GM12878 (cell line): ENCODE measurements at regions not wholly inside any gene's neighbourhood (a gene's known extent, or its start where the extent isn't known, plus 50 kb on each side); places are given as distances from the start of the nearest gene placed in this dataset.
A peak's percentile ranks its signal among the peaks of the same experiment; 100 is the strongest.

Experiments
- ATAC-seq: fragments of 200-7000 bp; cut with Tn5 transposase; 3 replicates; pipeline ENCODE4 v1.9.1; 2020; ENCODE audit warnings: mild to moderate bottlenecking, moderate library complexity
- BruUV-seq: library from RNA; stranded (reverse); fragments of 400-500 nt; replicated peaks from 2 replicates; lab custom pipeline; 2021; lab: Mats Ljungman, UMichigan
- CTCF ChIA-PET: fragments of 300-600 bp; sonication (Branson Sonifier 250); formaldehyde crosslinking; extraction: SDS; loops from one replicate; lab custom pipeline; 2021; ENCODE audit warnings: inconsistent platforms; lab: Yijun Ruan, JAX
- POLR2A ChIA-PET: fragments of 350-600 bp; formaldehyde crosslinking; extraction: SDS; loops from one replicate; lab custom pipeline; 2021; ENCODE audit warnings: inconsistent platforms; lab: Charles Lee
- RAD21 ChIA-PET: fragments of 300-600 bp; sonication (Branson Sonifier 250); formaldehyde crosslinking; loops from one replicate; lab custom pipeline; 2023; ENCODE audit warnings: antibody characterized with exemption; ENCODE audit not compliant: unreplicated experiment; lab: Charles Lee
- SMC1A ChIA-PET: fragments of 300-600 bp; sonication (Branson Sonifier 250); formaldehyde crosslinking; loops from one replicate; lab custom pipeline; 2023; ENCODE audit not compliant: unreplicated experiment, uncharacterized antibody; lab: Charles Lee
- DNase-seq: peaks from one replicate; pipeline ENCODE4 v3.0.0-alpha.2; 2011; ENCODE audit warnings: low read depth, low spot score
- FAIRE-seq: peaks from 3 replicates; lab custom pipeline; 2011; peaks lifted over from hg19 to GRCh38; lab: Jason Lieb, UNC
- H2AFZ ChIP-seq: 2 replicates; pipeline ENCODE4 v1.6.0; 2011; ENCODE audit warnings: low read depth, low read length, control low read depth; ENCODE audit not compliant: control insufficient read depth
- H3K27ac ChIP-seq: 2 replicates; pipeline ENCODE4 v1.5.1; 2011; ENCODE audit warnings: control low read depth; ENCODE audit not compliant: control insufficient read depth, insufficient read depth
- H3K27me3 ChIP-seq, 2 experiments: replicated peaks in 1 of 2; 2 replicates each; pipeline versions ENCODE4 v1.6.0 to v1.6.1; 2011; ENCODE audit warnings: low read length in 1 of 2; ENCODE audit not compliant: control insufficient read depth in 2 of 2, insufficient read depth in 2 of 2
- H3K36me3 ChIP-seq, 2 experiments: 2 replicates each; pipeline ENCODE4 v1.5.1; 2011; ENCODE audit warnings: low read length in 1 of 2; ENCODE audit not compliant: control insufficient read depth in 2 of 2, insufficient read depth in 2 of 2
- H3K4me1 ChIP-seq: 2 replicates; pipeline ENCODE4 v1.6.1; 2011; ENCODE audit warnings: mild to moderate bottlenecking, low read length, moderate library complexity, mixed read lengths; ENCODE audit not compliant: control insufficient read depth, insufficient read depth
- H3K4me2 ChIP-seq: 2 replicates; pipeline ENCODE4 v1.6.0; 2011; ENCODE audit warnings: control low read depth; ENCODE audit not compliant: control insufficient read depth, insufficient read depth
- H3K4me3 ChIP-seq: fragments of 200-600 bp; sonication (generic); 2 replicates; pipeline ENCODE4 v1.5.1; 2016
- H3K79me2 ChIP-seq: 2 replicates; pipeline ENCODE4 v1.6.0; 2011; ENCODE audit warnings: low read length; ENCODE audit not compliant: control insufficient read depth, insufficient read depth
- H3K9ac ChIP-seq: 2 replicates; pipeline ENCODE4 v1.8.0; 2011; ENCODE audit warnings: low read length, control low read depth, mixed read lengths; ENCODE audit not compliant: control insufficient read depth, insufficient read depth
- H3K9me3 ChIP-seq: replicated peaks from 3 replicates; pipeline ENCODE4 v1.5.1; 2011; ENCODE audit warnings: mild to moderate bottlenecking, low read length; ENCODE audit not compliant: control insufficient read depth, insufficient read depth
- H4K20me1 ChIP-seq: 2 replicates; pipeline ENCODE4 v1.6.0; 2011; ENCODE audit not compliant: control insufficient read depth, insufficient read depth
- ATF7 ChIP-seq: fragments of 450-650 bp; IDR thresholded peaks from 2 replicates; pipeline ENCODE4 v1.6.1; 2016; ENCODE audit warnings: low read depth, mild to moderate bottlenecking
- E2F8 ChIP-seq: fragments of 450-650 bp; IDR thresholded peaks from 2 replicates; pipeline ENCODE4 v1.6.1; 2018; ENCODE audit warnings: mild to moderate bottlenecking, low read depth, moderate library complexity; ENCODE audit not compliant: partially characterized antibody
- IKZF2 ChIP-seq, 2 experiments: fragments of 450-650 bp; IDR thresholded peaks; 2 replicates each; pipeline ENCODE4 v1.6.1; 2017; ENCODE audit warnings: mild to moderate bottlenecking in 2 of 2, moderate library complexity in 2 of 2
- JUNB ChIP-seq: IDR thresholded peaks from 2 replicates; pipeline ENCODE4 v1.6.1; 2016; ENCODE audit warnings: antibody characterized with exemption, mild to moderate bottlenecking
- MEF2B ChIP-seq: fragments of 450-650 bp; IDR thresholded peaks from 2 replicates; pipeline ENCODE4 v1.6.1; 2018; ENCODE audit warnings: mild to moderate bottlenecking, moderate library complexity; ENCODE audit not compliant: partially characterized antibody, poor library complexity, severe bottlenecking
- MTA2 ChIP-seq: fragments of 450-650 bp; IDR thresholded peaks from 2 replicates; pipeline ENCODE4 v1.6.1; 2016; ENCODE audit warnings: low read depth, mild to moderate bottlenecking, moderate library complexity
- NFIC ChIP-seq: IDR thresholded peaks from 2 replicates; pipeline ENCODE4 v1.6.1; 2012; ENCODE audit warnings: low read depth, mild to moderate bottlenecking, inconsistent platforms, low read length, moderate library complexity
- PBX3 ChIP-seq: IDR thresholded peaks from 2 replicates; pipeline ENCODE4 v1.6.1; 2011; ENCODE audit warnings: mild to moderate bottlenecking, low read depth, low read length, moderate library complexity; ENCODE audit not compliant: insufficient replicate concordance
- RAD21 ChIP-seq: IDR thresholded peaks from 2 replicates; pipeline ENCODE4 v1.6.1; 2011; ENCODE audit warnings: mild to moderate bottlenecking, low read depth, low read length, moderate library complexity; ENCODE audit not compliant: insufficient read depth
- RUNX3 ChIP-seq: IDR thresholded peaks from 2 replicates; pipeline ENCODE4 v1.6.1; 2012; ENCODE audit warnings: low read length, inconsistent platforms
- SPI1 ChIP-seq: IDR thresholded peaks from 2 replicates; pipeline ENCODE4 v1.6.1; 2011; ENCODE audit warnings: low read depth, mild to moderate bottlenecking, low read length, moderate library complexity, borderline replicate concordance; ENCODE audit not compliant: insufficient read depth
- WGBS: methylation state at CpG from one replicate; pipeline ENCODE4 v1.1.6; 2016; ENCODE audit warnings: low lambda C conversion rate; ENCODE audit not compliant: insufficient replicate concordance, insufficient coverage; ENCODE audit errors: missing lambda C conversion rate; 5-methylcytosine and 5-hydroxymethylcytosine counted together
- in situ Hi-C: fragments of 300-500 bp; cut with MboI; formaldehyde crosslinking; loops from 9 replicates; pipeline ENCODE4 v1.14.3; 2018; ENCODE audit warnings: mixed read lengths
- intact Hi-C: fragments of 100-400 bp; cut with micrococcal nuclease; formaldehyde crosslinking; loops from one replicate; pipeline ENCODE4 v1.14.2; 2022; ENCODE audit not compliant: unreplicated experiment

- no peak for TF ChIP-seq E2F8
- TF ChIP-seq PBX3 = no peak
Observed at GRCh38 chr14:97777622-97778355, 980.6 kb downstream of the VRK1 start (continued).

GRCh38 chr14:97779140-97779539 lies 982.0 kb downstream of the VRK1 start:
- RAD21 ChIA-PET = interaction anchor here (1.3 kb wide), 1 partner anchor 55 kb away, joined by 3 read pairs; no protein-coding TSS in a partner anchor
- Histone ChIP-seq H3K36me3 (no peaks in the 10 kb centered on the region), H3K27ac (no peak overlapping the region), H3K27me3 (no peaks in the 10 kb centered on the region), H4K20me1 (no peaks in the 10 kb centered on the region), H3K9ac (no peak overlapping the region), H3K4me1 (no peaks in the 10 kb centered on the region), H3K4me3 (no peak overlapping the region), H3K79me2 (no peaks in the 10 kb centered on the region), H2AFZ (no peak overlapping the region), H3K4me2 (no peak overlapping the region), H3K9me3 (no peaks in the 10 kb centered on the region)
- 0 out of 4 replicates have a peak, but pooled peaks of 1 of the 2 experiments have one; percentile 26 for TF ChIP-seq IKZF2 (IDR thresholded peaks at IDR 0.05)
- TF ChIP-seq MEF2B = peak; percentile 55
- TF ChIP-seq RUNX3 = peak; percentile 28; the same call in 1 of the 2 replicates
- TF ChIP-seq SPI1 = no peak
- TF ChIP-seq MTA2 = peak; percentile 64; the same call in 1 of the 2 replicates
- peak; percentile 54; the same call in 1 of the 2 replicates for TF ChIP-seq JUNB
- peak; percentile 85 for TF ChIP-seq ATF7
- TF ChIP-seq RAD21 = no peak
- TF ChIP-seq NFIC = peak; percentile 61; the same call in 1 of the 2 replicates
- BruUV-seq = no TSS peak
- CTCF ChIA-PET = no interaction called here
- FAIRE-seq (no peak), DNase-seq (no peak), ATAC-seq (peak; percentile 49; the same call in 2 of the 3 replicates)
- POLR2A ChIA-PET = interaction anchor here (0.6 kb wide), 1 partner anchor 333 kb away, joined by 4 read pairs; no protein-coding TSS in a partner anchor
- intact Hi-C loops (no loop called here), in situ Hi-C loops (no loop called here)
- WGBS = 37% methylated on average over 5 of the region's 5 CpGs
- SMC1A ChIA-PET = interaction anchor here (1.4 kb wide), 1 partner anchor 8 kb away, joined by 4 read pairs; no protein-coding TSS in a partner anchor
